ENCODE measurements at regions not wholly inside any gene's neighbourhood (a gene's known extent, or its start where the extent isn't known, plus 50 kb on each side); places are given as distances from the start of the nearest gene placed in this dataset.

DNA sequence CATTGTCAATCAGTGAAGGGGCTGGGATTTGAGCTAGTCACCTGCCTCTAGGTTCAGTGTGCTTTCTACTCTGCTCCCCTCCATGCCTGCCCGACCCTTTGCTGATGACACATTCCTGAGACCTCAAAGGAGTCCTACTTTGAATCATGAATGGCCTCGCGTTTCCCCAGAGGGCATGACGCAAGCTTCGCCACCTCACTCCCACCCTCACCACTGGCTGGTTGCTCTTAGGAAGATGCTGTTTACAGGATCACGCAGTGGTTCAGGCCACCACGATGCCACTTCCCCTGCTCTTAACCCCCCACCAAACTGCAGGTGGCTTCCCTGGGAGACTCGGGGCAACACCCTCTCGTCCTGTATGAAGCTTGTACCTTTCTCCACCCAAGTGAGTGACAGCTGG lies 62.9 kb upstream of the B3GAT1 start:
- DNase-seq, result no peak
- Histone ChIP-seq H3K4me1 (no peaks in the 10 kb centered on the region), H3K27ac (replicated peaks) (no peak overlapping the region), H3K36me3 (no peaks in the 10 kb centered on the region), H3K4me3 (no peak overlapping the region), H3K27me3 (ENCODE audit: low read depth) (peaks cover 98% of the 10 kb centered on the region), H3K9me3 (replicated peaks) (no peaks in the 10 kb centered on the region)
- TF ChIP-seq, protein P1, sequence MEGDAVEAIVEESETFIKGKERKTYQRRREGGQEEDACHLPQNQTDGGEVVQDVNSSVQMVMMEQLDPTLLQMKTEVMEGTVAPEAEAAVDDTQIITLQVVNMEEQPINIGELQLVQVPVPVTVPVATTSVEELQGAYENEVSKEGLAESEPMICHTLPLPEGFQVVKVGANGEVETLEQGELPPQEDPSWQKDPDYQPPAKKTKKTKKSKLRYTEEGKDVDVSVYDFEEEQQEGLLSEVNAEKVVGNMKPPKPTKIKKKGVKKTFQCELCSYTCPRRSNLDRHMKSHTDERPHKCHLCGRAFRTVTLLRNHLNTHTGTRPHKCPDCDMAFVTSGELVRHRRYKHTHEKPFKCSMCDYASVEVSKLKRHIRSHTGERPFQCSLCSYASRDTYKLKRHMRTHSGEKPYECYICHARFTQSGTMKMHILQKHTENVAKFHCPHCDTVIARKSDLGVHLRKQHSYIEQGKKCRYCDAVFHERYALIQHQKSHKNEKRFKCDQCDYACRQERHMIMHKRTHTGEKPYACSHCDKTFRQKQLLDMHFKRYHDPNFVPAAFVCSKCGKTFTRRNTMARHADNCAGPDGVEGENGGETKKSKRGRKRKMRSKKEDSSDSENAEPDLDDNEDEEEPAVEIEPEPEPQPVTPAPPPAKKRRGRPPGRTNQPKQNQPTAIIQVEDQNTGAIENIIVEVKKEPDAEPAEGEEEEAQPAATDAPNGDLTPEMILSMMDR (IDR thresholded peaks at IDR 0.05; ENCODE audit: borderline replicate concordance), result no peak
- intact Hi-C loops (cut with micrococcal nuclease), result no loop called here

DNA sequence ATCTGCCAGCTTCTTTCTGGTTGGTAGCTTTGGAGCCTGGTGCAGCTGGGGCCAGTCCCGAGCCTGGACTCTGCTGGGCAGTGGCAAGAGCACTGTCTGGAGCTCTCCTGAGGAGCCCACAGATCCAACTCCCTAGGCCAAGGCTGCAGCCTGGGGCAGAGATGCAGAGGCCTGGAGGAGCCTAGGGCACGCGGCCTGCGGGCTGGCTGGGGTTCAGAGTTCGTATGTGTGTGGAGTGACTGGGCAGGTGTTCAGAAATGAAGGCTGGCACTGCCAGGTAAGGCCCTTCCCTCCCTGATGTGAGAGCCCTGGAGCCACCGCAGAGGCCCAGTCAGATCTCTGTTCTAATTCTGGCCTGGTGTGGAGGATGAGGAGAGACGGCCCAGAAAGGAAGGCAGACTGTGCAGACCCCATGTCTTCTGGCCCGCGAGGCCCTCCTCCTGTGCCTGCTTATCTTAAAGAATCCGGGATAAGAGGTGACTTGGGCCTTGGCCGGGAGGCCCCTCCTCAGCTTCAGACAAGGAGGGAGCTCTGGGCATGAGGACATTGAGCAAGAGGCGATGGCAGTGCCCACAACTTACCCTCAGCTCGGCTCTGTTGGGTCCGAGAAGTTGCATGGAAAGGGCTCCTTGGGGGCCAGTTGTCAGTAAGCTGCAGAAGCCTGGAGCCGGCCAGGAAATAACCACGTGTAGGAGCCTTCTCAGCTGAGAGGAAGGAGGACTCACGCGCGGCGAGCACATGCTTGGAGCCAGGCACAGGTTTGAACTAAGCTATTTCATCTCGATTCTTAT lies 62.2 kb upstream of the B3GAT1 start:
- H3K36me3 ChIP-seq, result no peaks in the 10 kb centered on the region
- DNase-seq, result no peak
- H3K27me3 ChIP-seq (ENCODE audit: low read depth), result peaks cover 93% of the 10 kb centered on the region
- TF ChIP-seq, protein P1 (IDR thresholded peaks at IDR 0.05; ENCODE audit: borderline replicate concordance), result no peak
- no peak overlapping the region for H3K4me3 ChIP-seq
- no peaks in the 10 kb centered on the region for H3K4me1 ChIP-seq
- H3K27ac ChIP-seq (replicated peaks), result no peak overlapping the region
- no peaks in the 10 kb centered on the region for H3K9me3 ChIP-seq (replicated peaks)
- intact Hi-C loops (cut with micrococcal nuclease), result no loop called here

DNA sequence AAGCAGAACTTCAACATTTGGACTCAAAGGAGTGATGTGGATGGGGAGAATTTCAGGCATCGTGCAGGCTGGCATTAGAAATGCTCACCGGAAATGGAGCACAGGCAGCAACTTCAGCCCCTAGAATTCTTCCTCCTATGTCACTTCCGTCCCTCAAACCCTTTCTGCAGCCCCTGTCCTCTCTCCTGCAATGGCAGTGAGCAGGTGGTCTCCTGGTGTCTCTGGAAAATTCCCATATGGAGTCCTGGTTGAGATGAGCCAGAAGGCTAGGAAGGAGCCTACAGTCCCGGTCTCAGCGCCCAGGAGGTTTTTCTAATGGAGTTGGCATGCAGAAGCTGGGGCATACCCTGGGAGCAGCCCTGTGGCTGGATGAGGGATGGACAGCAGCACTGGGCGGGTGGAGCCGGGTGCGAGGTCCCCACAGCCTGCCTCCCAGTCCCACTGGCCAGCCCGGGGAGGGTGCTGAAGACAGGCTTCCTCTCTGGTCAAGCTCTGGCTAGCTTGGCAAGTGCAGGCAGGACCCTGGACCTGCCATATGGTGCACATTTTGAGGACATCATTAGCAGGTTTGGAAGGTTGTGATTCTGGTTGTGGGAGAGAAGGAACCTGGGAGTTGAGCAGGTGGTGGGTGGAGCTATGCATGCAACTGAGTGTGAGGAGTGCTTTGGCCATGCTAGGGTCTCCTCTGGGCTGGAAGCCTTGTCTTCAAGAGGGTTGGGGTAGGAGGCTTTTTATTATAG lies 59.8 kb upstream of the B3GAT1 start:
- DNase-seq, result no peak
- Histone ChIP-seq H3K27me3 (ENCODE audit: low read depth) (peaks cover 91% of the 10 kb centered on the region), H3K4me1 (no peaks in the 10 kb centered on the region), H3K27ac (replicated peaks) (no peak overlapping the region), H3K4me3 (no peak overlapping the region), H3K36me3 (no peaks in the 10 kb centered on the region), H3K9me3 (replicated peaks) (no peaks in the 10 kb centered on the region)
- TF ChIP-seq, protein P1 (IDR thresholded peaks at IDR 0.05; ENCODE audit: borderline replicate concordance), result no peak
- intact Hi-C loops (cut with micrococcal nuclease), result no loop called here

DNA sequence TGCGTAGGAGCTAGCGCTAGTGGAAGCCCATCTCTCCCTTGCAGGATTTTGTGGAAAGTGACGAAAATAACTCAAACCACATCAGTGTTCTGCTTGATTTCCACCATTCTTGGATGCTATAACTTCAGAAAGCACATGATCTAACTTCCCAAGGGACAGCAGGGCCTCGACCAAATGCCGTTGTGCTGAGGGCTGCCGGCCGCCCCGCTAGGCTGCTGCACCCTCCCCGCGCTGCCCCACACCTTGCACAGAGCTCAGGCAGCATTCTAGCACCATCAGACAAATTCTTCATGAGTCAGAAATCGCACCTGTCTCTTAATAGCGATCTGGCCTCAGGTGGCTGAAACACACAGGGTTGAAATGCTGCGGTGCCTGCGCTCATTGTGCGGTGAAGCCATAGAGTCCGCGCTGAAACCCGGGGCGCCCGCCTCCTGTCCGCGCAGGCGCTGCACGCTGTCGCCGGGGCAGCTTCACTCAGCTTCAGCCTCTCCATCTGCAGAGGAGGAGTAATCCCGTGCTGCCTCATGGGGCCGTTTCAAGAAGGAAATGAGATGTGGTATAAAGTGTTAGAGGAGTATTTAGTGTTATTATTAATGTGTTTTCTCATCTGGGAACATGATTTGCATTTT lies 59.2 kb upstream of the B3GAT1 start:
- Histone ChIP-seq H3K4me1 (no peaks in the 10 kb centered on the region), H3K27me3 (ENCODE audit: low read depth) (peaks cover 93% of the 10 kb centered on the region), H3K9me3 (replicated peaks) (no peaks in the 10 kb centered on the region), H3K27ac (replicated peaks) (no peak overlapping the region), H3K36me3 (no peaks in the 10 kb centered on the region), H3K4me3 (no peak overlapping the region)
- intact Hi-C loops (cut with micrococcal nuclease), result no loop called here
- TF ChIP-seq, protein P1 (IDR thresholded peaks at IDR 0.05; ENCODE audit: borderline replicate concordance), result no peak
- DNase-seq, result no peak

DNA sequence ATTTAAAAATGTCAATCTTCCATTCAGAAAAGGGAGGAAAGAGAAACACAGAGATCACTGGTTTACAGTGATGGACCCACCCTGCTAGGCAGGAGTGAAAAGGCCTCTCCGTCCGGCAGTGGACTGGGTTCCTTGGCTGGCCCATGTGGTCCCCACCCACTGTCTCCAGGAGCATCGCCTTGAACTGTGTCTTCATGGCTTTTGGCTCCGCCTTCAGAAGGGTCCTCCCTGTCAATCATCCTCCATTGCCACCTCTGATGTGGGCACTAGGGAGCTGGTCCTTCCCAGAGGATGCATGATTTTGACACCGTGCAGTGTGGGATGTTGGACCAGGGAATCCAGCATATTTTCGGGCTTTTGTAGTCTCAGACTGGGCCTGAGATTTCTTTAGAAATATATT lies 58.2 kb upstream of the B3GAT1 start:
- H3K9me3 ChIP-seq (replicated peaks), result no peaks in the 10 kb centered on the region
- TF ChIP-seq, protein P1 (IDR thresholded peaks at IDR 0.05; ENCODE audit: borderline replicate concordance), result no peak
- peaks cover 93% of the 10 kb centered on the region for H3K27me3 ChIP-seq (ENCODE audit: low read depth)
- no peaks in the 10 kb centered on the region for H3K36me3 ChIP-seq
- H3K27ac ChIP-seq (replicated peaks), result no peak overlapping the region
- no peak overlapping the region for H3K4me3 ChIP-seq
- no peak for DNase-seq
- H3K4me1 ChIP-seq, result no peaks in the 10 kb centered on the region
- intact Hi-C loops (cut with micrococcal nuclease), result no loop called here

Data from left ventricle myocardium inferior (tissue), 1 donor.